Choroid plexus epithelial cell (primary cell): ENCODE measurements at regions not wholly inside any gene's neighbourhood (a gene's known extent, or its start where the extent isn't known, plus 50 kb on each side); places are given as distances from the start of the nearest gene placed in this dataset.
A peak's percentile ranks its signal among the peaks of the same experiment; 100 is the strongest.

Experiments used
- DNase-seq: peaks from one replicate; pipeline ENCODE4 v3.0.0-alpha.2; 2010; ENCODE audit warnings: low read depth
- H3K4me3 ChIP-seq: 2 replicates; pipeline ENCODE4 v1.5.1; 2011; ENCODE audit warnings: low read depth, mild to moderate bottlenecking, control low read depth, low read length, moderate library complexity
- TF ChIP-seq, protein P1 (sequence below): conservative IDR thresholded peaks from 2 replicates; pipeline ENCODE4 v1.5.1; 2011; ENCODE audit warnings: low read depth, mild to moderate bottlenecking, control low read depth, inconsistent platforms, low read length, moderate library complexity

DNA sequence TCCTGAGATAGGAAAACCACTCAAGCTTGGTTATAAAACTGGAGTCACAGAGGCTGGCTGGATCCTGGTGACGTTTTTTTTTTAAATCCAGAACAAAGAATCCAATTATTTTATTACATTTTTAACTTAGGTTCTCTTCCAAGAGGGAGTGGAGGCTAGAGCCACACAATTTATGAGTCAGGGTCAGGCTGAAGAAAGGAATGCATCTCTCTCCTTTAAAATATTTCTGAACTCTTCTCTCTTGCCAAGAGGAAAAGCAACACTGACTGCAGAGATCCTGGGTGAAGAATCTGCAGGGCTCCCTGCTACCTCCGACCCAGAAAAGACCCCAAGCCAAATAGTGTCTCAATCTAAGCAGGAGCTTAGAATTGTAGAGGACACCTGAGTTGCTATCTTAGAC lies 88.5 kb upstream of the SSTR4 start:
- peak; percentile 61 for DNase-seq
- H3K4me3 ChIP-seq, result no peak overlapping the region
- TF ChIP-seq, protein P1, sequence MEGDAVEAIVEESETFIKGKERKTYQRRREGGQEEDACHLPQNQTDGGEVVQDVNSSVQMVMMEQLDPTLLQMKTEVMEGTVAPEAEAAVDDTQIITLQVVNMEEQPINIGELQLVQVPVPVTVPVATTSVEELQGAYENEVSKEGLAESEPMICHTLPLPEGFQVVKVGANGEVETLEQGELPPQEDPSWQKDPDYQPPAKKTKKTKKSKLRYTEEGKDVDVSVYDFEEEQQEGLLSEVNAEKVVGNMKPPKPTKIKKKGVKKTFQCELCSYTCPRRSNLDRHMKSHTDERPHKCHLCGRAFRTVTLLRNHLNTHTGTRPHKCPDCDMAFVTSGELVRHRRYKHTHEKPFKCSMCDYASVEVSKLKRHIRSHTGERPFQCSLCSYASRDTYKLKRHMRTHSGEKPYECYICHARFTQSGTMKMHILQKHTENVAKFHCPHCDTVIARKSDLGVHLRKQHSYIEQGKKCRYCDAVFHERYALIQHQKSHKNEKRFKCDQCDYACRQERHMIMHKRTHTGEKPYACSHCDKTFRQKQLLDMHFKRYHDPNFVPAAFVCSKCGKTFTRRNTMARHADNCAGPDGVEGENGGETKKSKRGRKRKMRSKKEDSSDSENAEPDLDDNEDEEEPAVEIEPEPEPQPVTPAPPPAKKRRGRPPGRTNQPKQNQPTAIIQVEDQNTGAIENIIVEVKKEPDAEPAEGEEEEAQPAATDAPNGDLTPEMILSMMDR, result no peak

- DNase-seq, result peak; percentile 73
- H3K4me3 ChIP-seq, result no peak overlapping the region
- TF ChIP-seq, protein P1, result no peak
These were observed 85.6 kb upstream of the SSTR4 start for GRCh38 chr20:22949331-22950109.

DNA sequence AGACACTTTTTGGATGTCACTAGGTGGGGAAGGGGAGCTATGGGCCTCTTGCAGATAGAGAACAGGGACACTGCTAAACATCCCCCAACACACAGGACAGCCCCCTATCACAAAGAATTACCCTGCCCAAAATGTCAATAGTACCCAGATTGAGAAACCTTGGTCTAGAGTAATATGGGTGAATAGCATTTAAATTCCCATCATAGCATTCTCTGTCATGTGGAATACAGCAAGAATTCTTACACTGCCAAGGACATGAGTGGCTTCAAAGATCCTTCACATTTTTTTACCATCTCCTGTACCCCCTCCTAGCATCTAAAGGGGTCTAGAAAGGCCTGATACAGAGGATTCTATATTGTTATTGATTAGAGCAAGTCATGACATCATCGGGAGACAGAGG lies 83.1 kb upstream of the SSTR4 start:
- no peak for DNase-seq
- H3K4me3 ChIP-seq, result no peak overlapping the region
- TF ChIP-seq, protein P1, result no peak

- no peak for DNase-seq
- H3K4me3 ChIP-seq, result no peak overlapping the region
- TF ChIP-seq, protein P1, result no peak
These were observed 80.5 kb upstream of the SSTR4 start for GRCh38 chr20:22954661-22955060.

DNA sequence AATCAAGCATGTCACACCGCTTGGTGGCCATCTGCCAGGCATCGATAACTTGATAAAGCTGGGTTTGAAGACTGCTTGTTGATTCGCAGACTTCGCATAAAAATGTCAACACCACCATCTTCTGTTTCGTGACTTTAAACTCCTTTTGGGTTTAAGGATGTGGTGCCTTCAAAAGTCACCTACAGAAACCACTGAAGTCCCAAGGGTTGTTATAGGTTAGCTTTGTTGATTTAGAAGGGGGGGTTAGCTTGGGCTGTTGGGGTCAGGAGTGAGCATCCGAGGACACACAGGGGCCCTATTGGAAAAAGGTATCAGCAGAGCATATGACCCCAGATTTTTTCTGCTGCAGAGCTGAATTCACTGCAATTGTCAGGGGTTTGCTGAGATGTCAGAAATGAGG lies 76.7 kb upstream of the SSTR4 start:
- TF ChIP-seq, protein P1, result no peak
- DNase-seq, result no peak
- H3K4me3 ChIP-seq, result no peak overlapping the region

DNA sequence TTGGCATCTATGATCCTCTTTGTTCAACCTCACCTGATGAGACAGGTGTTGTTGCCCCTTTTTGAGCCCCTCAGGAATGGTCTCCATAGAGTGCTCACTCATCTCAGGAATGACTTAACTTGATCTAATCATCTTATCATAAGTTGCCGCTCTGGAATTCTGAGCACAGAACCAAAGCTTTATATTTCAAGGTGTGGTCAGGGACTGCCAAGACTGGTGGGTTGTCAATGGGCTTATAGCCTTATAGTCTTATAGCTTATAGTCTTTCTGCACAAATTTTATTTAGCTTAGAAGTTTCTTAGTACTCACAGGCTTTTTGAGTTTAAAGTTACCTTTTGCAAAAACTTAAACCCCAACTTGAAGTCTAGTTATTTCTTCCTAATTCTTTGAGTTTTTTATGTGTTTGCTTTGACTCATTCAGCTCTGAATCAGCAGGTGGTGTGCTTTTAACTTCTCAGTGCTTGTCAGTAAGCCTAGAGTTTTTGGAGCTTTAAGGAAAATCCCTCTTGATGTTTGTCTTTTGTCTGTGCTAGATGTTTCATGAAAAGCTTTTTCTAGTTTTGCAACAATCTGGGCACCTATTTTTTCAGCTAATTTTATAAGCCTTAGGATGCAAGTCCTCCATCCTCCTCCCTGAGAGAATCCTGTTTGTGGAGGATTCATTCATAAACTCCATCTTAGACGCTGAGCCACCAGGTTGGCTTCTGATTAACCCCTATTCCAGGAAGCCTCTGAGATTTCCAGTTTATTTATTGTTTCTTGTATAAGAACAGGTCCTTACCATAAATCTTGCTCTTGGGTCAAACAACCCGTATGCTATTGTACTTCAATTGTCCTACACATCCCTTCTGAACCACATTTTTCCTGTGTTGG lies 72.3 kb upstream of the SSTR4 start:
- TF ChIP-seq, protein P1, result no peak
- H3K4me3 ChIP-seq, result no peak overlapping the region

More for the DNA sequence above, 72.3 kb upstream of the SSTR4 start:
- peak; percentile 68 for DNase-seq
